HCT116 (cell line): ENCODE measurements at regions not wholly inside any gene's neighbourhood (a gene's known extent, or its start where the extent isn't known, plus 50 kb on each side); places are given as distances from the start of the nearest gene placed in this dataset.
"Not testable (repeated sequence)": the region's sequence is repeated elsewhere in the genome, so short reads cannot be mapped to it uniquely, and the experiment has no call there.

ENCODE experiments used
- ATAC-seq: fragments of 200-7000 bp; cut with Tn5 transposase; 2 replicates; pipeline ENCODE4 v1.9.1; 2020; ENCODE audit warnings: mild to moderate bottlenecking, moderate library complexity
- BruUV-seq: library from RNA; stranded (reverse); fragments of 400-500 nt; replicated peaks from 2 replicates; lab custom pipeline; 2021; lab: Mats Ljungman, UMichigan
- CTCF ChIA-PET: fragments of 300-600 bp; sonication (Branson Sonifier 250); formaldehyde crosslinking; loops from one replicate; lab custom pipeline; 2021; ENCODE audit warnings: antibody characterized with exemption; lab: Charles Lee
- POLR2A ChIA-PET: fragments of 300-600, 350-600 bp; sonication (Branson Sonifier 250); formaldehyde crosslinking; loops from one replicate; lab custom pipeline; 2021; ENCODE audit warnings: antibody characterized with exemption; lab: Charles Lee
- RAD21 ChIA-PET, 2 experiments: fragments of 300-600 bp; sonication (Branson Sonifier 250); formaldehyde crosslinking; loops; one replicate each; lab custom pipeline; 2023; ENCODE audit warnings: low total read pairs in 2 of 2; ENCODE audit not compliant: uncharacterized antibody in 2 of 2, unreplicated experiment in 2 of 2, low non-redundant PET in 1 of 2; lab: Charles Lee
- DNase-seq: peaks from one replicate; pipeline ENCODE4 v3.0.0-alpha.2; 2010; ENCODE audit warnings: low read depth, low spot score
- H2AFZ ChIP-seq: fragments of 200-600 bp; shearing (Covaris generic), sonication (generic); 2 replicates; pipeline ENCODE4 v1.6.1; 2017; ENCODE audit warnings: low read depth, mixed run types, mixed read lengths, antibody characterized with exemption, low read length; ENCODE audit not compliant: poor library complexity, severe bottlenecking
- H3K27ac ChIP-seq: 2 replicates; pipeline ENCODE4 v1.5.1; 2012; ENCODE audit warnings: low read depth, low read length
- H3K27me3 ChIP-seq: fragments of 200-600 bp; sonication (generic); 2 replicates; pipeline ENCODE4 v1.6.1; 2016; ENCODE audit warnings: mixed run types, low read length, mixed read lengths; ENCODE audit not compliant: insufficient read depth
- H3K36me3 ChIP-seq, 2 experiments: fragments of 200-500 bp in 1 of 2; fragments of 200-600 bp in 1 of 2; sonication (Bioruptor generic) in 1 of 2; sonication (generic) in 1 of 2; 2 replicates each; pipeline versions ENCODE4 v1.5.1 to v1.6.1; 2014 to 2016; ENCODE audit warnings: low read length in 2 of 2, inconsistent platforms in 1 of 2, mixed read lengths in 1 of 2, mixed run types in 1 of 2; ENCODE audit not compliant: insufficient read depth in 2 of 2, control insufficient read depth in 1 of 2
- H3K4me1 ChIP-seq, 2 experiments: fragments of 200-600 bp in 1 of 2; sonication (generic) in 1 of 2; 2 replicates each; pipeline versions ENCODE4 v1.5.1 to v1.6.1; 2012 to 2017; ENCODE audit warnings: low read length in 2 of 2, inconsistent platforms in 1 of 2, mild to moderate bottlenecking in 1 of 2, mixed read lengths in 1 of 2, mixed run types in 1 of 2, moderate library complexity in 1 of 2; ENCODE audit not compliant: insufficient read depth in 2 of 2, control insufficient read depth in 1 of 2
- H3K4me2 ChIP-seq: fragments of 200-600 bp; sonication (generic); 2 replicates; pipeline ENCODE4 v1.6.1; 2017; ENCODE audit warnings: mixed run types, low read length, mixed read lengths
- H3K4me3 ChIP-seq, 2 experiments: fragments of 200-600 bp in 1 of 2; sonication (generic) in 1 of 2; replicated peaks in 1 of 2; 2 replicates each; pipeline ENCODE4 v1.5.1; 2011 to 2016; ENCODE audit warnings: low read length in 2 of 2, control low read depth in 1 of 2, low read depth in 1 of 2, mild to moderate bottlenecking in 1 of 2, mixed read lengths in 1 of 2, mixed run types in 1 of 2
- H3K79me2 ChIP-seq: fragments of 200-600 bp; sonication (generic); 2 replicates; pipeline ENCODE4 v1.6.1; 2017; ENCODE audit warnings: mild to moderate bottlenecking, mixed run types, low read length, moderate library complexity, mixed read lengths; ENCODE audit not compliant: insufficient read depth
- H3K9ac ChIP-seq: fragments of 200-600 bp; sonication (generic); 2 replicates; pipeline ENCODE4 v1.6.1; 2016; ENCODE audit warnings: low read length, mixed read lengths
- H3K9me2 ChIP-seq: fragments of 200-600 bp; sonication (generic), shearing (Covaris generic); 2 replicates; pipeline ENCODE4 v1.6.1; 2017; ENCODE audit warnings: mixed run types, mild to moderate bottlenecking, moderate library complexity; ENCODE audit not compliant: insufficient read depth
- H3K9me3 ChIP-seq, 2 experiments: fragments of 200-500 bp in 1 of 2; fragments of 200-600 bp in 1 of 2; sonication (Bioruptor generic) in 1 of 2; sonication (generic) in 1 of 2; 2 replicates each; pipeline ENCODE4 v1.6.1; 2014 to 2017; ENCODE audit warnings: low read length in 2 of 2, mixed read lengths in 2 of 2, inconsistent platforms in 1 of 2, low read depth in 1 of 2, mild to moderate bottlenecking in 1 of 2, mixed run types in 1 of 2, moderate library complexity in 1 of 2; ENCODE audit not compliant: control insufficient read depth in 1 of 2, insufficient read depth in 1 of 2
- H4K20me1 ChIP-seq: fragments of 200-600 bp; sonication (generic), shearing (Covaris generic); 2 replicates; pipeline ENCODE4 v1.6.1; 2017; ENCODE audit warnings: mixed run types, mild to moderate bottlenecking, moderate library complexity; ENCODE audit not compliant: insufficient read depth
- CBX3 ChIP-seq: IDR thresholded peaks from 2 replicates; pipeline ENCODE4 v1.6.1; 2012; ENCODE audit warnings: low read depth
- CEBPB ChIP-seq: IDR thresholded peaks from 2 replicates; pipeline ENCODE4 v1.6.1; 2012; ENCODE audit warnings: low read depth
- EGR1 ChIP-seq: IDR thresholded peaks from 2 replicates; pipeline ENCODE4 v1.6.1; 2012; ENCODE audit warnings: low read depth
- ELF1 ChIP-seq: IDR thresholded peaks from 2 replicates; pipeline ENCODE4 v1.6.1; 2012; ENCODE audit warnings: low read depth, borderline replicate concordance
- EZH2phosphoT487 ChIP-seq: fragments of 200-600 bp; IDR thresholded peaks from 2 replicates; pipeline ENCODE4 v1.6.1; 2018; ENCODE audit warnings: antibody characterized with exemption, borderline replicate concordance
- FOSL1 ChIP-seq: IDR thresholded peaks from 2 replicates; pipeline ENCODE4 v1.6.1; 2012; ENCODE audit warnings: low read depth
- POLR2AphosphoS5 ChIP-seq: IDR thresholded peaks from 2 replicates; pipeline ENCODE4 v1.6.1; 2011; ENCODE audit warnings: mild to moderate bottlenecking, low read depth, low read length, moderate library complexity
- RAD21 ChIP-seq: IDR thresholded peaks from 2 replicates; pipeline ENCODE4 v1.6.1; 2012; ENCODE audit warnings: low read depth, mild to moderate bottlenecking
- SIN3A ChIP-seq: IDR thresholded peaks from 2 replicates; pipeline ENCODE4 v1.6.1; 2012; ENCODE audit warnings: low read depth
- SP1 ChIP-seq: IDR thresholded peaks from 2 replicates; pipeline ENCODE4 v1.6.1; 2012; ENCODE audit warnings: low read depth
- ZBTB33 ChIP-seq: IDR thresholded peaks from 2 replicates; pipeline ENCODE4 v1.6.1; 2011; ENCODE audit warnings: mild to moderate bottlenecking, low read length, moderate library complexity; ENCODE audit not compliant: insufficient replicate concordance; ENCODE audit errors: extremely low read depth
- intact Hi-C: fragments of 100-400 bp; cut with micrococcal nuclease; formaldehyde crosslinking; loops from 2 replicates; pipeline ENCODE4 v1.10.0; 2022
- TF ChIP-seq, protein P1 (sequence below): IDR thresholded peaks from 2 replicates; pipeline ENCODE4 v1.6.1; 2012

DNA sequence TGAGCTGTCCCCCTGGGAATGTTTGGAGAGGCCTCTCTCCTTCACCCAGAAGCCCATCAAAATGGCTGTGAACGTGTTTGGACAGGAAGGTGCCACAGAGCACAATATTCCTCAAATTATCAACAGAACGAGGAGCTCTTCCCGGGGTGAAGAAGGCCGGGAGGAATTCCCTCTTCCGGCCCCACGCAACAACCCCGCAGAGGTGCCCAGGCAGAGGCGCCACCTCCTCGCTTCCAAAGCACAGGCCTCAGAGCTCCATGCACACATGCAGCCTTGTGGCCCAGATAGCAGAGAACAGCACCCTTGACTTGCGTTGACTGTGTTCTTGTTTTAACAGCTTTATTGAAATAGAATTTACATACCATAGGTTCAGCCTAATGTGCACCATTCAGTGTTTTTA lies 152.5 kb upstream of the SALL3 start (continued):
- TF ChIP-seq ZBTB33 (no peak), SP1 (no peak), FOSL1 (no peak), RAD21 (no peak)

DNA sequence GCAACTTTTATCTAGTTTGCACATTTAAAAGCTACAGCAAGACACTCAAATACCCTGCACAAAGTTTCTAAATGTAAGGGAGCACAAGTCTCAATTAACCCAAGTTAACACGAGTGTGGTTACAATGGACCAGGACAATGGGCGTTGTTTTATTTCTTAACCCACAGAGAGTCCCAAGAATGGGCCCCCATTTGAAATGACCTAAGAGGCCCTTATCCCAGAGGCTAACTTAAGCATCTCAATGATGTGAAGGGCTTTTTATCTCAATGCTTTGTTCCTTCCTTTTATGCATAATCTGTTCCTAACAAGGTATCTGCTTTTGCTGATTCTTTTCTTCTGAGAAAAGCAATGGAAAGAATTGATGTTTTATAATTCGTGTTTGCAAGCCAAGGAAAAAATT lies 151.5 kb upstream of the SALL3 start:
- TF ChIP-seq EGR1 (no peak), ELF1 (no peak), EZH2phosphoT487 (no peak), CBX3 (no peak), SP1 (no peak), SIN3A (no peak), FOSL1 (no peak), CEBPB (no peak), RAD21 (no peak), POLR2AphosphoS5 (no peak)
- TF ChIP-seq, protein P1, sequence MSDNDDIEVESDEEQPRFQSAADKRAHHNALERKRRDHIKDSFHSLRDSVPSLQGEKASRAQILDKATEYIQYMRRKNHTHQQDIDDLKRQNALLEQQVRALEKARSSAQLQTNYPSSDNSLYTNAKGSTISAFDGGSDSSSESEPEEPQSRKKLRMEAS, result no peak
- no peaks in the 10 kb centered on the region for H3K79me2 ChIP-seq
- no peaks in the 10 kb centered on the region for H3K36me3 ChIP-seq
- H3K27ac ChIP-seq, result no peak overlapping the region
- no TSS peak for BruUV-seq
- H3K4me1 ChIP-seq, result no peaks in the 10 kb centered on the region
- H2AFZ ChIP-seq, result no peak overlapping the region
- H3K4me3 ChIP-seq, result no peak overlapping the region
- no peak overlapping the region for H3K9ac ChIP-seq
- intact Hi-C loops, result no loop called here
- ATAC-seq, result no peak
- peaks cover 21% of the 10 kb centered on the region; the same call in 1 of the 2 replicates for H3K27me3 ChIP-seq
- RAD21 ChIA-PET, result no interaction called here
- CTCF ChIA-PET, result no interaction called here
- no peaks in the 10 kb centered on the region for H3K9me2 ChIP-seq
- no peak for DNase-seq
- H4K20me1 ChIP-seq, result no peaks in the 10 kb centered on the region
- H3K4me2 ChIP-seq, result no peak overlapping the region
- no peaks in the 10 kb centered on the region for H3K9me3 ChIP-seq
- POLR2A ChIA-PET, result no interaction called here

- POLR2A ChIA-PET, H3K9me3 ChIP-seq, H3K4me3 ChIP-seq, H4K20me1 ChIP-seq, H3K36me3 ChIP-seq, DNase-seq, H3K4me1 ChIP-seq, BruUV-seq, RAD21 ChIA-PET, H3K9ac ChIP-seq, H3K9me2 ChIP-seq, H3K27ac ChIP-seq, H2AFZ ChIP-seq, CTCF ChIA-PET, intact Hi-C loops, H3K79me2 ChIP-seq: not testable (repeated sequence)
- peak; percentile 68 for ATAC-seq
- Histone ChIP-seq H3K27me3 (peaks cover 17% of the 10 kb centered on the region; the same call in 1 of the 2 replicates), H3K4me2 (peak overlapping the region; percentile 39; the same call in 1 of the 2 replicates)
Measured at GRCh38 chr18:78829026-78829425, 150.6 kb upstream of the SALL3 start.
